ENCODE measurements at regions not wholly inside any gene's neighbourhood (a gene's known extent, or its start where the extent isn't known, plus 50 kb on each side); places are given as distances from the start of the nearest gene placed in this dataset.
"Not testable (repeated sequence)": the region's sequence is repeated elsewhere in the genome, so short reads cannot be mapped to it uniquely, and the experiment has no call there.

DNA sequence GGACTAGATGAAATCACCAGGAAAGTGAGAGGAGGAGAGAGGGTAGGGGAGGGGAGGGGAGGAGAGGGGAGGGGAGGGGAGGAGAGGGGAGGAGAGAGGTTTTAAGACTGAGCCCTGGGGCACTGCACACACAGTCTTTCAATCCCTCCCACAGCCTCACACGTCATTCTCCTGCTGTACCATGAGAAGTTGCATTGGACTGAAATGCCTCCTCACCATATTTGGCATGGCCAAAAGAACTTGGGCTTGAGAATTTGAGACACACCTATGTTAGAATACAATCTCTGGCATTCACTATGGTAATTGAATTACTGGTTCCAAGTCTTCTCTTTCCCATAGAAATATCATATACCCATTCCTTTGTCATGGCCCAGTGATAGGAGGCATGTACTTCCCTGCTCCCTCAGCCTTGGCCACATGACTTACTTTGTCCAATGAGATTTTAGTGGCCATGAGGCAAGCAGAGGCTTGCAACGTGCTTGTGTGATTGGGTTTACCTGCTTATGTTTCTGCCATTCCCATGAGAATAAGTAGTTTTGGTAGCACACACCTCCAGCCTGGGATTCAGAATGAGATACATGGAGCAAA lies 133.3 kb upstream of the SMARCA2 start:
- no peaks in the 10 kb centered on the region for H3K36me3 ChIP-seq (ENCODE audit: control insufficient read depth, insufficient read depth, low read length)
- no peaks in the 10 kb centered on the region for H3K27me3 ChIP-seq (replicated peaks; ENCODE audit: control insufficient read depth, insufficient read depth, low read length, poor library complexity, severe bottlenecking)
- H3K4me3 ChIP-seq (ENCODE audit: insufficient read depth, low read depth, low read length, poor library complexity, severe bottlenecking), result no peak overlapping the region
- H3K9me3 ChIP-seq (ENCODE audit: control insufficient read depth, low read length), result no peaks in the 10 kb centered on the region
- no peak overlapping the region for H3K27ac ChIP-seq (ENCODE audit: insufficient read depth, low read length, poor library complexity, severe bottlenecking)
- no peak for DNase-seq
- H3K4me1 ChIP-seq (ENCODE audit: control insufficient read depth, insufficient read depth, low read length, poor library complexity, severe bottlenecking), result peaks cover 4% of the 10 kb centered on the region

DNA sequence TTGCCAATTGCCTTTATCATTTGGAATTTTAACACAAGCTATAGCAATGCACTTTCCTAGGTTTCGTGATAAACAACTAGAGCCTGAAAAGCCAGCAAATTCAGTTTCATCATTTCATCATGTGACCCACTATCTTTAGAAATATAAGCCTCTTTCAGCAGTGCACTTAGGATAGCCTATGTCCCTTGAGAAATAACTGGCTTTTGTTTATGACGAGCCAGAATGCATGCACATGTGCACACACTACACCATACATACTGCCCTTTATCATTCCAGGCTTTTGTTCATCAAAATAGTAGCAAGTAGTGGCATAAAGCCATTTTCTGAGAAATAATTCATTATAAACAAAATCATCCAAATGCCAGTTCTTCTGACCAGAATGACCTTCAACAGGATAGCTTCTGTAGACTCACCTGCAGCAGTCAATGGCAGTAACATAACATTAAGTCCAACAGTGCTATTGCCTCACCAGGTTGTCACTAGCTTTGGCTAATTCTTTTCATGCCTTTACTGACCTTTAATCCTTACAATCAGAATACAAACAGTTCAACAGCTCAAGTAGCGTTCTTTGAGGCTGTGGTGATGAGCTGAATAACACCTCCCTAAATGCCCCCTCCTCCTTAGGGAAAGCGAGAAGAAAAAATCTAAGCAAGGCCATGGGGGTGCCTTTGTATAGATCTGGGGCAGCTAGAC lies 132.3 kb upstream of the SMARCA2 start:
- peaks cover 4% of the 10 kb centered on the region for H3K4me1 ChIP-seq (ENCODE audit: control insufficient read depth, insufficient read depth, low read length, poor library complexity, severe bottlenecking)
- H3K36me3 ChIP-seq (ENCODE audit: control insufficient read depth, insufficient read depth, low read length), result no peaks in the 10 kb centered on the region
- no peaks in the 10 kb centered on the region for H3K27me3 ChIP-seq (replicated peaks; ENCODE audit: control insufficient read depth, insufficient read depth, low read length, poor library complexity, severe bottlenecking)
- no peaks in the 10 kb centered on the region for H3K9me3 ChIP-seq (ENCODE audit: control insufficient read depth, low read length)
- H3K27ac ChIP-seq (ENCODE audit: insufficient read depth, low read length, poor library complexity, severe bottlenecking), result no peak overlapping the region
- H3K4me3 ChIP-seq (ENCODE audit: insufficient read depth, low read depth, low read length, poor library complexity, severe bottlenecking), result no peak overlapping the region
- no peak for DNase-seq

DNA sequence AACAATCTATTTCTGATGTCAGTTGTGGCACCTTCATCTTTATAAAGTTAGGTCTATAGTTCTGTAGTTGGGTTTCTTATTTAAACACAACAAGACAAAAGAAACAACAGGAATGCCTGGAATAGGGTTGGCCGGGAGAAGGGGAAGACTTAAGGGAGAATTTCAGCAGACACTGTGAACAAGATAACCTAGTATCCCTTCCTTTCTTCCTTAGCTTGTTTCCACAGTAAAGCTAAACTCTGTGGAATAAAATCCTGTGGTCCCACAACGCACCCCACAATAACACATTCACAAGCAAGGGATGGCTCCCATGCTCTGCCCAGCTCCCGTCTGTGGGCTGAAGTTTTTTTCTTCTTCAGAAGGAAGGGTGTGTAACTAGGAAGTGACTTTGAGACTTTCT lies 124.9 kb upstream of the SMARCA2 start:
- Histone ChIP-seq H3K4me1 (ENCODE audit: control insufficient read depth, insufficient read depth, low read length, poor library complexity, severe bottlenecking) (no peaks in the 10 kb centered on the region), H3K27ac (ENCODE audit: insufficient read depth, low read length, poor library complexity, severe bottlenecking) (no peak overlapping the region), H3K36me3 (ENCODE audit: control insufficient read depth, insufficient read depth, low read length) (no peaks in the 10 kb centered on the region), H3K9me3 (ENCODE audit: control insufficient read depth, low read length) (no peaks in the 10 kb centered on the region), H3K27me3 (replicated peaks; ENCODE audit: control insufficient read depth, insufficient read depth, low read length, poor library complexity, severe bottlenecking) (no peaks in the 10 kb centered on the region), H3K4me3 (ENCODE audit: insufficient read depth, low read depth, low read length, poor library complexity, severe bottlenecking) (no peak overlapping the region)
- no peak for DNase-seq

DNA sequence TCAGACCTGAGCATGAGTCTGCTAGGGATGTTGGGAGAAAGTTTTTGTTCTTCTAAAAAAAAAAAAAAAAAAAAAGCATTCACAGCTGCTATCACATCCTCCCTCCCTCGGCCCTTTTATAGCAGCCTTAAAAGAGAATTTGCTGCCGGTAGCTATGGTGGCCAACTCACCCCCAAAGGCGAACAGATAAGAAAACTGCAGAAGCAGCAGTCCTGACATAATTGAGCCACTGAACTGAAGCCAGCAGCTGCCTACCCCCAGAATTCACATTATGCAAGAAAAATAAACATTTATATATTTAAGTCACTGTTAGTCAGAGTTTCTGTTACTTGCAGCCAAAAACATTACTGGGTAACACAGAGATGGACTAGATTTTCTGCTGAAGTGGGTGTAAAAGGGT lies 124.3 kb upstream of the SMARCA2 start:
- no peak overlapping the region for H3K27ac ChIP-seq (ENCODE audit: insufficient read depth, low read length, poor library complexity, severe bottlenecking)
- no peaks in the 10 kb centered on the region for H3K27me3 ChIP-seq (replicated peaks; ENCODE audit: control insufficient read depth, insufficient read depth, low read length, poor library complexity, severe bottlenecking)
- H3K4me3 ChIP-seq (ENCODE audit: insufficient read depth, low read depth, low read length, poor library complexity, severe bottlenecking), result no peak overlapping the region
- DNase-seq, result no peak
- H3K36me3 ChIP-seq (ENCODE audit: control insufficient read depth, insufficient read depth, low read length), result no peaks in the 10 kb centered on the region
- no peaks in the 10 kb centered on the region for H3K4me1 ChIP-seq (ENCODE audit: control insufficient read depth, insufficient read depth, low read length, poor library complexity, severe bottlenecking)
- no peaks in the 10 kb centered on the region for H3K9me3 ChIP-seq (ENCODE audit: control insufficient read depth, low read length)

DNA sequence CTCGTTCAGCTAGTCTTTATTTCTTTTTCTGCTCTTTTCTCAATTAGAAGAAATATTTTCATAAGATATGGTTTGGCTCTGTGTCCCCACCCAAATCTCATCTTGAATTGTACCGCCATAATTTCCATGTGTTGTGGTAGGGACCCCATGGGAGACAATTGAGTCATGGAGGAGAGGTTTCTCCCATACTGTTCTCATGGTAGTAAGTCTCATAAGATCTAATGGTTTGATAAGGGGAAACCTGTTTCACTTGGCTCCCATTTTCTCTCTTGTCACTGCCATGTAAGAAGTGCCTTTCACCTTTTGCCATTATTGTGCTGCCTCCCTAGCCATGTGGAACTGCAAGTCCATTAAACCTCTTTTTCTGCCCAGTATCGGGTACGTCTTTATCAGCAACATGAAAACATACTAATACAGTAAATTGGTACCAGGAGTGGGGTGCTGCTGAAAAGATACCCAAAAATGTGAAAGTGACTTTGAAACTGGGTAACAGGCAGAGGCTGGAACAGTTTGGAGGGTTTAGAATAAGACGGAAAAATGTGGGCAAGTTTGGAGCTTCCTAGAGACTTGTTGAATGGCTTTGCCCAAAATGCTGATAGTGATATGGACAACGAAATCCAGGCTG lies 112.0 kb upstream of the SMARCA2 start:
- H3K9me3 ChIP-seq (ENCODE audit: control insufficient read depth, low read length); H3K4me3 ChIP-seq (ENCODE audit: insufficient read depth, low read depth, low read length, poor library complexity, severe bottlenecking); H3K4me1 ChIP-seq (ENCODE audit: control insufficient read depth, insufficient read depth, low read length, poor library complexity, severe bottlenecking); H3K27ac ChIP-seq (ENCODE audit: insufficient read depth, low read length, poor library complexity, severe bottlenecking); H3K36me3 ChIP-seq (ENCODE audit: control insufficient read depth, insufficient read depth, low read length); DNase-seq; H3K27me3 ChIP-seq (replicated peaks; ENCODE audit: control insufficient read depth, insufficient read depth, low read length, poor library complexity, severe bottlenecking): not testable (repeated sequence)

DNA sequence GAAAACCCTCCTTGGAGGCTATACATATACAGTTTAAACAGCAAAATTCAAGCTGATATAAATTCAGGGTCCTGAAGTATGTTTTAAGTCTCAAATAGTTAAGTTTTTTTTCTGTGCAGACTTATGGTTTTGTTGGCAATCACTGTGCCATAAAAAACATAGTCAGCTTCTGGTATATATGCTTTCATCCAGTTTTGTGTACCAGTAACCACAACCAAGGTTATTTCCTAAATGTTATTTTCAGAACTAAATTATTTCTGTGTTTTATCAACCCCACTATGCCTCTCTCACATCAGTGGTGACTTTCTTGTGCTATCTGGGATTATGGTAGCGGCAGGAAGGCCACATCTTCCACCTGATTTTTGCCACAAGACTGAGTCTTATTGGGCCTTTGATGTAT lies 107.7 kb upstream of the SMARCA2 start:
- H3K4me3 ChIP-seq (ENCODE audit: insufficient read depth, low read depth, low read length, poor library complexity, severe bottlenecking), result no peak overlapping the region
- H3K27me3 ChIP-seq (replicated peaks; ENCODE audit: control insufficient read depth, insufficient read depth, low read length, poor library complexity, severe bottlenecking), result no peaks in the 10 kb centered on the region
- no peaks in the 10 kb centered on the region for H3K36me3 ChIP-seq (ENCODE audit: control insufficient read depth, insufficient read depth, low read length)
- no peaks in the 10 kb centered on the region for H3K4me1 ChIP-seq (ENCODE audit: control insufficient read depth, insufficient read depth, low read length, poor library complexity, severe bottlenecking)
- H3K27ac ChIP-seq (ENCODE audit: insufficient read depth, low read length, poor library complexity, severe bottlenecking), result no peak overlapping the region
- no peak for DNase-seq
- peaks cover under 1% of the 10 kb centered on the region for H3K9me3 ChIP-seq (ENCODE audit: control insufficient read depth, low read length)

DNA sequence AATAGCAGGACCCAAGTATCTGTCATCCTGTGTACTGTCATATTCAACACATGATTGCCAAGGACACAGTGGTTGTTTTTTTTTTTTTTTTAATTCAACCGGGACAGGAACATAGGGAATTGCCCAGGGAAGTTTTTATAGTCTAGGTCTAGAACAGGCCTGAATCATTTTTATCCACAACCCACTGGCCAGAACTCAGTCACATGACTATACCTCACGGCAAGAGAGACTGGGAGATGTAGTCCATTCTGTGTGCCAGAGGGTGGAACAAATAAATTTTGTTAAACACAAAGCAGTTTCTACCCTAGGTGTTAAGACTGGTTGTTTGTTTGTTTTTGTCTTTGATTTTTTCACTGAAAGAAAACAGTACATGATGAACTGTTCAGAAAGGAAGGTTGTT lies 105.8 kb upstream of the SMARCA2 start:
- DNase-seq, result no peak
- Histone ChIP-seq H3K4me3 (ENCODE audit: insufficient read depth, low read depth, low read length, poor library complexity, severe bottlenecking) (no peak overlapping the region), H3K27ac (ENCODE audit: insufficient read depth, low read length, poor library complexity, severe bottlenecking) (no peak overlapping the region), H3K27me3 (replicated peaks; ENCODE audit: control insufficient read depth, insufficient read depth, low read length, poor library complexity, severe bottlenecking) (no peaks in the 10 kb centered on the region), H3K36me3 (ENCODE audit: control insufficient read depth, insufficient read depth, low read length) (no peaks in the 10 kb centered on the region), H3K4me1 (ENCODE audit: control insufficient read depth, insufficient read depth, low read length, poor library complexity, severe bottlenecking) (no peaks in the 10 kb centered on the region), H3K9me3 (ENCODE audit: control insufficient read depth, low read length) (no peaks in the 10 kb centered on the region)

DNA sequence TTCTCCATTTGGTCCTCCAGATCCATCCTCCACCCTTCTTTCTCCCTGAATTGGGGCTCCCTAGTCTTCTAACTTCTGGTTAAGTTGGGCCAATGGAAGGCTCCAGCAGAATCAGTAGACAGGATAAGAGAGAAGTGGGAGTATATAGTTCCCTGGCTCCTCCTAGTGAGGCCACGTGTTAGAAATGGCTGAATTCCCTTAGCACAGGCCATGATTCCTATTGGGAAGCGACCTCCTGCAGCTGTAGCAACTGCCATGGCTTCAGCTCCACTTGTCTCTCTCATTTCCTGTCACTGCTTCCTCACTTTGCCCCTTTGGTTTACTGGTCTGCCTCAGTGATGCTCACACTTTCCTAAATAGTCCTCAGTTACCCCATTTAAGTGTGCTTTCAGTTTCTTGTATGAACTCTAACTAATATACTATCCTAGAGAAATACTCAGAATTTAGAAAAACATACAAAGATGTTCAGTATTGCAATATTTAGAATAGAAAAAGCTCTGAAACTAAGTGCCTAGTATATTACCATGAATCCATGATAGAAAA lies 104.8 kb upstream of the SMARCA2 start:
- H3K4me3 ChIP-seq (ENCODE audit: insufficient read depth, low read depth, low read length, poor library complexity, severe bottlenecking), result no peak overlapping the region
- no peaks in the 10 kb centered on the region for H3K9me3 ChIP-seq (ENCODE audit: control insufficient read depth, low read length)
- no peak overlapping the region for H3K27ac ChIP-seq (ENCODE audit: insufficient read depth, low read length, poor library complexity, severe bottlenecking)
- H3K27me3 ChIP-seq (replicated peaks; ENCODE audit: control insufficient read depth, insufficient read depth, low read length, poor library complexity, severe bottlenecking), result no peaks in the 10 kb centered on the region
- no peak for DNase-seq
- no peaks in the 10 kb centered on the region for H3K36me3 ChIP-seq (ENCODE audit: control insufficient read depth, insufficient read depth, low read length)
- H3K4me1 ChIP-seq (ENCODE audit: control insufficient read depth, insufficient read depth, low read length, poor library complexity, severe bottlenecking), result no peaks in the 10 kb centered on the region

DNA sequence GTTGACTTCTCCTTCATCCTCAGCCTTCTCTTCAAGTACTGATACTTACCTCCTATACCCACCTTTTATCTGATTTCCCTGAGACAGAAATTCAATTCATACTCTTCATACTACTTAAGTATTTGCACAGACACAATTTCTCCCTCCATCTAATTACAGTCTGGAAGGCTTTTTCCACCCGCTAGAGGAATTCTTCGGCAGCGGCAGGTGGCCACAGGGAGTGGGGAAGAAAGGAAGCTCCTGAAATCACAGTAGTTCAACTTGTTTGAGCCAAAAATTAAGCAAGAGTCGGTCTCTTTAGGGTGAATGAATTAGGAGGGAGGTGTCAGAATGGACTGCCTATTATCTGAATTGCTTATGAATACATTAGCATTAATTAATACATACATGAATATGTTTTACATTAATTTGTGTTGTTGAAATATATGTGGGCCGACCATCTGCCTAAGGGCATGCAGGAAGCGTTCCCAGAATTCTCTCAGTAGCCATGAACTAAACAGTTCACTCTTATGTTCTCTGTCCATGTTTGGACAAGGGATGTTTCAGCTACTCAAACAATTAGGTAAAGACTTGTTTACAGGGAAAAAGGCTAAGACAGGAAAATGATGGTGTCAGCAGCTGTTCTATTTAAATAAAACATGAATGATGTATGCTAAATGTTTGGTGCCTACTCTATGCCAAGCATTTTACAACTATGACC lies 101.4 kb upstream of the SMARCA2 start:
- no peak overlapping the region for H3K4me3 ChIP-seq (ENCODE audit: insufficient read depth, low read depth, low read length, poor library complexity, severe bottlenecking)
- H3K4me1 ChIP-seq (ENCODE audit: control insufficient read depth, insufficient read depth, low read length, poor library complexity, severe bottlenecking), result no peaks in the 10 kb centered on the region
- H3K27ac ChIP-seq (ENCODE audit: insufficient read depth, low read length, poor library complexity, severe bottlenecking), result no peak overlapping the region
- no peaks in the 10 kb centered on the region for H3K9me3 ChIP-seq (ENCODE audit: control insufficient read depth, low read length)
- no peaks in the 10 kb centered on the region for H3K27me3 ChIP-seq (replicated peaks; ENCODE audit: control insufficient read depth, insufficient read depth, low read length, poor library complexity, severe bottlenecking)
- no peaks in the 10 kb centered on the region for H3K36me3 ChIP-seq (ENCODE audit: control insufficient read depth, insufficient read depth, low read length)
- no peak for DNase-seq

DNA sequence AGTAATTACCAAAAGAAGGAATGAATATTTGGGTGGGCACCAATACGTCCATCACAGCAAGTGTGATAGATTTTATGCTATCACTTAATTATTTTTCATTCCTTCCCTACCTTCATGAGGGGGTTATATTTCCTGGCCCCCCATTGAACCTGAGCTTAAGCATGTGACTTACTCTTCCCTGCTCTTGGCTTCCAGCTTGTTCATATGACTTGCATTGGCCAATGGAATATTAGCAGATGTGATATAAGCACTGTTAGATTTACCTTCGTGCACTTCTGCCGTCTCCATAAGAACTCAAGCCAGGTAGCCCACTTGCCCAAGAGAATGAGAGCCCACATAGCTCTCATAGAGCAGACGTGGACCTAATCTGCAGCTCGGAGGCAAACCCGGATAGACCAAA lies 99.1 kb upstream of the SMARCA2 start:
- DNase-seq, result no peak
- Histone ChIP-seq H3K4me3 (ENCODE audit: insufficient read depth, low read depth, low read length, poor library complexity, severe bottlenecking) (no peak overlapping the region), H3K36me3 (ENCODE audit: control insufficient read depth, insufficient read depth, low read length) (no peaks in the 10 kb centered on the region), H3K9me3 (ENCODE audit: control insufficient read depth, low read length) (no peaks in the 10 kb centered on the region), H3K27me3 (replicated peaks; ENCODE audit: control insufficient read depth, insufficient read depth, low read length, poor library complexity, severe bottlenecking) (no peaks in the 10 kb centered on the region), H3K4me1 (ENCODE audit: control insufficient read depth, insufficient read depth, low read length, poor library complexity, severe bottlenecking) (no peaks in the 10 kb centered on the region), H3K27ac (ENCODE audit: insufficient read depth, low read length, poor library complexity, severe bottlenecking) (no peak overlapping the region)
